Kidney (tissue), 13 donors: ENCODE measurements at regions not wholly inside any gene's neighbourhood (a gene's known extent, or its start where the extent isn't known, plus 50 kb on each side); places are given as distances from the start of the nearest gene placed in this dataset.

ENCODE experiments used
- DNase-seq, 5 donors: peaks; one replicate each; pipeline ENCODE4 v3.0.0-alpha.2; 2013 to 2020
- FAIRE-seq: peaks from 2 replicates; lab custom pipeline; 2012; peaks lifted over from hg19 to GRCh38; lab: Jason Lieb, UNC
- H3K27ac ChIP-seq, 2 donors: one replicate each; pipeline ENCODE4 v1.7.0; 2013; ENCODE audit warnings: low read depth in 2 of 2, low read length in 2 of 2, inconsistent platforms in 1 of 2
- H3K27me3 ChIP-seq: one replicate; pipeline ENCODE4 v1.7.1; 2013; ENCODE audit warnings: low read length, inconsistent platforms; ENCODE audit not compliant: control insufficient read depth, insufficient read depth
- H3K36me3 ChIP-seq, 3 donors: one replicate each; pipeline versions ENCODE4 v1.7.0 to v1.7.1; 2013; ENCODE audit warnings: low read length in 3 of 3, control low read depth in 1 of 3, inconsistent platforms in 1 of 3; ENCODE audit not compliant: insufficient read depth in 3 of 3, control insufficient read depth in 2 of 3
- H3K4me1 ChIP-seq, 3 donors: one replicate each; pipeline versions ENCODE4 v1.7.0 to v1.7.1; 2013; ENCODE audit warnings: low read length in 3 of 3, inconsistent platforms in 1 of 3, low read depth in 1 of 3; ENCODE audit not compliant: control insufficient read depth in 2 of 3, insufficient read depth in 2 of 3
- H3K4me3 ChIP-seq, 3 donors: one replicate each; pipeline versions ENCODE4 v1.7.0 to v1.8.1; 2013; ENCODE audit warnings: low read length in 3 of 3, control low read depth in 1 of 3, inconsistent platforms in 1 of 3
- H3K9ac ChIP-seq, 3 donors: one replicate each; pipeline versions ENCODE4 v1.7.0 to v1.7.1; 2013; ENCODE audit warnings: low read length in 3 of 3, control low read depth in 1 of 3, inconsistent platforms in 1 of 3
- H3K9me3 ChIP-seq, 3 donors: one replicate each; pipeline versions ENCODE4 v1.7.0 to v1.7.1; 2013; ENCODE audit warnings: low read length in 3 of 3, control low read depth in 1 of 3, inconsistent platforms in 1 of 3; ENCODE audit not compliant: control insufficient read depth in 2 of 3, insufficient read depth in 1 of 3
- CTCF ChIP-seq: IDR thresholded peaks from 3 replicates; pipeline ENCODE4 v1.5.1; 2012; ENCODE audit warnings: mild to moderate bottlenecking, moderate library complexity, borderline replicate concordance; ENCODE audit not compliant: insufficient read depth; ENCODE audit errors: extremely low read depth
- intact Hi-C: fragments of 100-400 bp; cut with DNase I; formaldehyde crosslinking; loops from one replicate; pipeline ENCODE4 v1.11.1; 2022
- donor health status: control.
- donor health status: control.
- donor health status: control.
- donor health status: control.
- donor health status: control.
- donor health status: DM: yes; HTN: yes; CAD: no.
- donor health status: Normal renal cell carcinoma (clear cell type).

GRCh38 chr15:39156166-39156565 lies 424.7 kb upstream of the THBS1 start:
- no peak for FAIRE-seq
- Histone ChIP-seq H3K9me3 (no peaks in the 10 kb centered on the region), H3K36me3 (no peaks in the 10 kb centered on the region), H3K9ac (no peak overlapping the region), H3K27me3 (no peaks in the 10 kb centered on the region), H3K27ac (no peak overlapping the region), H3K4me1 (peaks cover 0 to 4% (median 3%) of the 10 kb centered on the region in 3 donors), H3K4me3 (no peak overlapping the region)
- TF ChIP-seq CTCF, result no peak
- no peak for DNase-seq
- intact Hi-C loops, result no loop called here

DNA sequence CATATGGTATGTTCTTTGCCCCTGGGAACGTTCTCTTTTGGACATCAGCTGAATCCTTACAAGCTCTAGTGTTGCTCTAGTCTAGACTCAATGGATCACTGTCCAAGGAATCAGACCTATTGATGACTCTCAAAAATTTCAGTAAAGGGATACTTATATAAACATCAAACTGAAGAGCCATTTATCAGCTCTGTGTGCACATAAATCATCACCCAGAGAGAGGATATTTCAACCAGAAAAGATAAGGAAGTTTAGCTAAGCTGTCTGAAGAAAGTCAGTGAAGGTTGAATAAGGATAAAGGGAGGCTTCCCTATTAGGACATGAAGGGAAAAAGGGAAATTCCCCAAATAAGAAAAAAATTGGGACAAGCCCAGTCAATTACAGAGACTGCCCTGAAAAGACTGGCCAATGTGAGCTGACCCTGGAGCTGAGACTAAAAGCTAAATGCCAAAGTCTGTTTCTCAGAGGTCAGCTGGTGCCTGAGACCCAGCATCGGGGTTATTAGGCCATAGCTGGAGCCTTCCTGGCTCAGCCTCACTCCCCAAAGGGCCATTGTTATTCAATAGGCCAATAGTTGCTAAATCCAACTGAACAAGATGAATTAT lies 424.1 kb upstream of the THBS1 start:
- DNase-seq, result no peak
- intact Hi-C loops, result no loop called here
- H3K9ac ChIP-seq, result no peak overlapping the region
- no peak for TF ChIP-seq CTCF
- no peak overlapping the region for H3K4me3 ChIP-seq
- no peaks in the 10 kb centered on the region for H3K27me3 ChIP-seq
- FAIRE-seq, result no peak
- no peak overlapping the region for H3K27ac ChIP-seq
- H3K4me1 ChIP-seq, result peaks cover 0 to 4% (median 3%) of the 10 kb centered on the region in 3 donors
- H3K36me3 ChIP-seq, result no peaks in the 10 kb centered on the region
- H3K9me3 ChIP-seq, result no peaks in the 10 kb centered on the region

- TF ChIP-seq CTCF, result no peak
- H3K4me1 ChIP-seq, result peaks cover 0 to 4% (median 3%) of the 10 kb centered on the region in 3 donors
- H3K9ac ChIP-seq, result no peak overlapping the region
- intact Hi-C loops, result no loop called here
- FAIRE-seq, result no peak
- no peaks in the 10 kb centered on the region for H3K27me3 ChIP-seq
- no peaks in the 10 kb centered on the region for H3K36me3 ChIP-seq
- no peak for DNase-seq
- no peak overlapping the region for H3K27ac ChIP-seq
- no peak overlapping the region for H3K4me3 ChIP-seq
- H3K9me3 ChIP-seq, result no peaks in the 10 kb centered on the region
Observed at GRCh38 chr15:39157882-39158281, 423.0 kb upstream of the THBS1 start.

DNA sequence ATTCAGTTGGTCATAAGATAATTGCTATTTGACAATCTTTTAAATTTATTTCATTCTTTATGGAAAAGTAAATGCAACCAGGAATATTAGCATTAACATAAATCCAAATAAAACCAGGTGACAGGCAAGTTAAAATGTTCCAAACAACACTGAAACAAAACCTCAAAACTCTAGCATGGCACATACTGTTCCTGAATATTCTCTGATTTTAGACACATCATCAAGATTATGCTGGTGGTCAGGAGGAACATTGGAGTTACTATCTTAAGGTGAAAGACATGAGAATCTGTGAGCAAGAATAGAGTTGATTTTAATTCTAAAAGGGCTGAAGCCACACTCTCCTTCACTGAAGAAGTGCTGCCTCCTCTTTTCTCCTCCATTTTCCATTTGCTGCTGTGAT lies 421.0 kb upstream of the THBS1 start:
- H3K4me1 ChIP-seq, result no peaks in the 10 kb centered on the region
- DNase-seq (no peak), FAIRE-seq (no peak)
- no peaks in the 10 kb centered on the region for H3K36me3 ChIP-seq
- no peak for TF ChIP-seq CTCF
- no peaks in the 10 kb centered on the region for H3K27me3 ChIP-seq
- intact Hi-C loops, result no loop called here
- peaks cover 0 to 3% (median 0%) of the 10 kb centered on the region in 3 donors for H3K9me3 ChIP-seq
- H3K27ac ChIP-seq, result no peak overlapping the region
- no peak overlapping the region for H3K9ac ChIP-seq
- no peak overlapping the region for H3K4me3 ChIP-seq
